ENCODE measurements at regions not wholly inside any gene's neighbourhood (a gene's known extent, or its start where the extent isn't known, plus 50 kb on each side); places are given as distances from the start of the nearest gene placed in this dataset.

DNA sequence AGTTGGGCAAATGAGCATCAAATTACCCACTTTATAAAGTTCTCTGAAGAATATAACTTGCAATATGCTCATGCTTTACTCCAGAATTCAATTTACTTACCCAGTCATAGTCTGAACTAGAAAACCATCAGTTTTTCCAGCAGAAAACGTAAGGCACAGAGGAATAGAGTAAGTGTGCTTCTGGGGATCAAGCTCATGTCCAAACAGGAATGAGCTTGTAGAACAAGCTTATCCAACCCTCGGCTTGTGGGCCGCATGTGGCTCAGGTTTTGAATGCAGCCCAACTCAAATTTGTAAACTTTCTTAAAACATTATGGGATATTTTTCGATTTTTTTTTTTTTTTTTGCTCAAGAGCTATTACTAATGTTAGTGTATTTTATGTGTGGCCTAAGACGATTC is 308.5 kb upstream of the KLF12 start:
- Histone ChIP-seq H3K9me3 (ENCODE audit: insufficient read depth, low read length) (no peaks in the 10 kb centered on the region), H3K36me3 (ENCODE audit: low read length) (no peaks in the 10 kb centered on the region), H3K27ac (ENCODE audit: low read depth, low read length) (no peak overlapping the region), H3K79me2 (ENCODE audit: insufficient read depth, low read length) (no peaks in the 10 kb centered on the region), H3F3A (ENCODE audit: insufficient read depth) (no peaks in the 10 kb centered on the region), H4K20me1 (ENCODE audit: low read depth, low read length) (no peaks in the 10 kb centered on the region), H3K9ac (ENCODE audit: low read length) (no peak overlapping the region), H3K9me2 (replicated peaks; ENCODE audit: insufficient read depth, low read length) (no peaks in the 10 kb centered on the region), H3K27me3 (ENCODE audit: low read length) (no peaks in the 10 kb centered on the region), H2AFZ (ENCODE audit: low read depth, low read length, severe bottlenecking) (no peak overlapping the region), H3K4me2 (ENCODE audit: low read depth, low read length, poor library complexity, severe bottlenecking) (no peak overlapping the region), H3K4me3 (ENCODE audit: insufficient read depth, low read length, poor library complexity, severe bottlenecking) (no peak overlapping the region)
- TF ChIP-seq, protein P1, sequence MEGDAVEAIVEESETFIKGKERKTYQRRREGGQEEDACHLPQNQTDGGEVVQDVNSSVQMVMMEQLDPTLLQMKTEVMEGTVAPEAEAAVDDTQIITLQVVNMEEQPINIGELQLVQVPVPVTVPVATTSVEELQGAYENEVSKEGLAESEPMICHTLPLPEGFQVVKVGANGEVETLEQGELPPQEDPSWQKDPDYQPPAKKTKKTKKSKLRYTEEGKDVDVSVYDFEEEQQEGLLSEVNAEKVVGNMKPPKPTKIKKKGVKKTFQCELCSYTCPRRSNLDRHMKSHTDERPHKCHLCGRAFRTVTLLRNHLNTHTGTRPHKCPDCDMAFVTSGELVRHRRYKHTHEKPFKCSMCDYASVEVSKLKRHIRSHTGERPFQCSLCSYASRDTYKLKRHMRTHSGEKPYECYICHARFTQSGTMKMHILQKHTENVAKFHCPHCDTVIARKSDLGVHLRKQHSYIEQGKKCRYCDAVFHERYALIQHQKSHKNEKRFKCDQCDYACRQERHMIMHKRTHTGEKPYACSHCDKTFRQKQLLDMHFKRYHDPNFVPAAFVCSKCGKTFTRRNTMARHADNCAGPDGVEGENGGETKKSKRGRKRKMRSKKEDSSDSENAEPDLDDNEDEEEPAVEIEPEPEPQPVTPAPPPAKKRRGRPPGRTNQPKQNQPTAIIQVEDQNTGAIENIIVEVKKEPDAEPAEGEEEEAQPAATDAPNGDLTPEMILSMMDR (IDR thresholded peaks at IDR 0.05; ENCODE audit: insufficient read depth, low read length, poor library complexity, severe bottlenecking) = no peak
- TF ChIP-seq EZH2phosphoT487 (conservative IDR thresholded peaks at IDR 0.05; ENCODE audit: low read length) = no peak

DNA sequence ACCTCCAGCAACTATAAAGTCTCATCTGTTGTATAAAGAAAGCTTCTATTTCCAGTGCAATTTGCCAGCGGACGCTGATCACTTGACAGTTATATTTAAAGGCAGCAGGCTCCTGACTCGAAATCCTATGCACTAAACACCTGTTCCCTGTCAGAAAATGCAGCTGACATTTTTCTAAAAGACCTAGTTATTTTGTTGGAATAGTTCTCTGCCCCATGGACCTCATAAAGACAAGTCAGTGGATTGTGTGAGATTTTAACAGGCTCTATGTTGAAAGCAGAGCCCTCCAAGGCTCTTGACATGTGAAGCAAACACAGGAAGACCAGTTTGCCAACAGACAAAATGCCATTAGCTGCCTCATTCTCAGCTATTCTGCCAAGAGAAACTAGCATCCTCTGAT is 304.7 kb upstream of the KLF12 start:
- H3F3A ChIP-seq (ENCODE audit: insufficient read depth) = no peaks in the 10 kb centered on the region
- no peak overlapping the region for H3K4me2 ChIP-seq (ENCODE audit: low read depth, low read length, poor library complexity, severe bottlenecking)
- H3K36me3 ChIP-seq (ENCODE audit: low read length) = no peaks in the 10 kb centered on the region
- no peak overlapping the region for H2AFZ ChIP-seq (ENCODE audit: low read depth, low read length, severe bottlenecking)
- no peaks in the 10 kb centered on the region for H3K9me3 ChIP-seq (ENCODE audit: insufficient read depth, low read length)
- no peaks in the 10 kb centered on the region for H3K79me2 ChIP-seq (ENCODE audit: insufficient read depth, low read length)
- H3K9ac ChIP-seq (ENCODE audit: low read length) = no peak overlapping the region
- no peak overlapping the region for H3K27ac ChIP-seq (ENCODE audit: low read depth, low read length)
- no peak for TF ChIP-seq EZH2phosphoT487 (conservative IDR thresholded peaks at IDR 0.05; ENCODE audit: low read length)
- TF ChIP-seq, protein P1 (IDR thresholded peaks at IDR 0.05; ENCODE audit: insufficient read depth, low read length, poor library complexity, severe bottlenecking) = no peak
- H3K27me3 ChIP-seq (ENCODE audit: low read length) = no peaks in the 10 kb centered on the region
- no peaks in the 10 kb centered on the region for H4K20me1 ChIP-seq (ENCODE audit: low read depth, low read length)
- H3K9me2 ChIP-seq (replicated peaks; ENCODE audit: insufficient read depth, low read length) = no peaks in the 10 kb centered on the region
- H3K4me3 ChIP-seq (ENCODE audit: insufficient read depth, low read length, poor library complexity, severe bottlenecking) = no peak overlapping the region

DNA sequence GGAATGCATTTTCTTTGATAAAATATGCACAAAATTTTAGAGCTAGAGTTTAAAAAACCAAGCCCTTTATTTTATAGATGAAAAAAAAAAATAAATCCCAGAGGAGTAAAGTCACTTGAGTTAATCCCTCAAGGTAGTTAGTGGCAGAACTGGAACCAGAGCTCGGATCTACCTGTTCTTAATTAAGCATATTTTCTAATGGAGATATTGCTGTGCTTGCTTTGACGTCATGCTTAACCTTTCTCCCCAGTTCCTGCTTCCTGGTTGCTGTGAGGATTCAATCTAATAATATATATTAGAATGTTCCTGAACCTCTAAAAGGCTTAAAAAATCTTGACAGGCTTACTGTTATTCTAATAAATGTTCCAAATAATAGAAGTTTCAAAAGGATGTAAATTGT is 300.6 kb upstream of the KLF12 start:
- no peaks in the 10 kb centered on the region for H3K36me3 ChIP-seq (ENCODE audit: low read length)
- no peak overlapping the region for H3K9ac ChIP-seq (ENCODE audit: low read length)
- no peaks in the 10 kb centered on the region for H3K9me3 ChIP-seq (ENCODE audit: insufficient read depth, low read length)
- H4K20me1 ChIP-seq (ENCODE audit: low read depth, low read length) = no peaks in the 10 kb centered on the region
- H3K4me3 ChIP-seq (ENCODE audit: insufficient read depth, low read length, poor library complexity, severe bottlenecking) = no peak overlapping the region
- TF ChIP-seq, protein P1 (IDR thresholded peaks at IDR 0.05; ENCODE audit: insufficient read depth, low read length, poor library complexity, severe bottlenecking) = no peak
- no peak for TF ChIP-seq EZH2phosphoT487 (conservative IDR thresholded peaks at IDR 0.05; ENCODE audit: low read length)
- H2AFZ ChIP-seq (ENCODE audit: low read depth, low read length, severe bottlenecking) = no peak overlapping the region
- no peak overlapping the region for H3K4me2 ChIP-seq (ENCODE audit: low read depth, low read length, poor library complexity, severe bottlenecking)
- H3K27ac ChIP-seq (ENCODE audit: low read depth, low read length) = no peak overlapping the region
- no peaks in the 10 kb centered on the region for H3F3A ChIP-seq (ENCODE audit: insufficient read depth)
- no peaks in the 10 kb centered on the region for H3K9me2 ChIP-seq (replicated peaks; ENCODE audit: insufficient read depth, low read length)
- no peaks in the 10 kb centered on the region for H3K79me2 ChIP-seq (ENCODE audit: insufficient read depth, low read length)
- H3K27me3 ChIP-seq (ENCODE audit: low read length) = no peaks in the 10 kb centered on the region

DNA sequence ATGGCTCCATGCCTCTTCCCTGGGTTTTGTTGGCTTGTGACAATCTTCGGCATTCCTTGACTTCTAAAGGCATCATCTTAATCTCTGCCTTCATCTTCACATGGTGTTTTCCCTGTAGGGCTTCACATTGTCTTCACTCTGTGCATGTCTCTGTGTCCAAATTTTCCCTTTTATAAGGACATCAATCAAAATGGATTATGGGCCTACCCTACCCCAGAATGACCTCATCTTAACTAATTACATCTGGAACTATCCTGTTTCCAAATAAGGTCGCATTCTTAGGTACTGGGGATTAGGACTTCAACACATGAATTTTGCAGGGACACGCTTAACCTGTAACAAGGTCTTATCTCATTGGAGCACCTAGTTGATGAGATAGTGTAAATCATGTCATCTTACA is 290.3 kb upstream of the KLF12 start:
- no peaks in the 10 kb centered on the region for H4K20me1 ChIP-seq (ENCODE audit: low read depth, low read length)
- TF ChIP-seq, protein P1 (IDR thresholded peaks at IDR 0.05; ENCODE audit: insufficient read depth, low read length, poor library complexity, severe bottlenecking) = no peak
- TF ChIP-seq EZH2phosphoT487 (conservative IDR thresholded peaks at IDR 0.05; ENCODE audit: low read length) = no peak
- H3F3A ChIP-seq (ENCODE audit: insufficient read depth) = no peaks in the 10 kb centered on the region
- H3K79me2 ChIP-seq (ENCODE audit: insufficient read depth, low read length) = no peaks in the 10 kb centered on the region
- no peak overlapping the region for H2AFZ ChIP-seq (ENCODE audit: low read depth, low read length, severe bottlenecking)
- H3K36me3 ChIP-seq (ENCODE audit: low read length) = no peaks in the 10 kb centered on the region
- no peak overlapping the region for H3K4me3 ChIP-seq (ENCODE audit: insufficient read depth, low read length, poor library complexity, severe bottlenecking)
- no peaks in the 10 kb centered on the region for H3K9me3 ChIP-seq (ENCODE audit: insufficient read depth, low read length)
- H3K4me2 ChIP-seq (ENCODE audit: low read depth, low read length, poor library complexity, severe bottlenecking) = no peak overlapping the region
- no peaks in the 10 kb centered on the region for H3K9me2 ChIP-seq (replicated peaks; ENCODE audit: insufficient read depth, low read length)
- H3K9ac ChIP-seq (ENCODE audit: low read length) = no peak overlapping the region
- no peak overlapping the region for H3K27ac ChIP-seq (ENCODE audit: low read depth, low read length)
- no peaks in the 10 kb centered on the region for H3K27me3 ChIP-seq (ENCODE audit: low read length)

All from SU-DHL-6 (cell line).